ENCODE measurements at regions not wholly inside any gene's neighbourhood (a gene's known extent, or its start where the extent isn't known, plus 50 kb on each side); places are given as distances from the start of the nearest gene placed in this dataset.

DNA sequence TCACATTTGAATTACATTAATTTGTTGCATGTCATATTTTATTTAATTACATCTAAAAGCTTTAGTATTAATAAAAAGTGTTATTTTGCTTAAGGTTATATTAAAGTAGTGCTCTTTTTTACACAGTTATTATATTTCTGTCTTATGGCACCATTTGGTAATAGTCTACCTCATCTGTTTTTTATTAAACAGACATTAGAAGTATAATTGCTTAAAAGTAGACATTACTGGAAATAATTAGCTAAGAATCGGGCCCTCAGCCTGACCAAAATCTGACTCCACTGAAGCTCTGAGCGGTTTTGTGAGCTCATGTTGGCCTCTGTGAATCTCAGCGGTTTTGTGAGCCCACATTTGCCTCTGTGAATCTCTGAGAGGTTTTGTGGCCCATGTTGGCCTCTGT, 102.5 kb upstream of the SNTG2 start:
- Histone ChIP-seq H3K4me2 (no peak overlapping the region), H3K27ac (ENCODE audit: low read depth in 2 of 2, low read length in 1 of 2) (peak overlapping the region in 1 of 2 experiments; percentile 99; a peak in 2 of 4 replicates), H3K4me3 (ENCODE audit: low read depth in 2 of 2, low read length in 1 of 2) (no peak overlapping the region), H3K9me3 (no peaks in the 10 kb centered on the region), H3K4me1 (ENCODE audit: control insufficient read depth in 1 of 2, insufficient read depth in 2 of 2, low read depth in 1 of 2, low read length in 1 of 2) (peaks cover 0 to 37% of the 10 kb centered on the region in 2 experiments; a peak in 2 of 4 replicates), H3K9me2 (no peaks in the 10 kb centered on the region), H3K27me3 (ENCODE audit: insufficient read depth) (no peaks in the 10 kb centered on the region), H3K9ac (no peak overlapping the region), H3F3A (replicated peaks; ENCODE audit: insufficient read depth) (no peaks in the 10 kb centered on the region), H3K36me3 (replicated peaks in 1 of 2; ENCODE audit: control insufficient read depth in 1 of 2, insufficient read depth in 2 of 2, low read length in 1 of 2) (no peaks in the 10 kb centered on the region), H4K20me1 (ENCODE audit: insufficient read depth) (no peaks in the 10 kb centered on the region), H2AFZ (ENCODE audit: low read depth) (no peak overlapping the region), H3K79me2 (ENCODE audit: insufficient read depth) (no peaks in the 10 kb centered on the region)
- CTCF ChIA-PET: interaction anchor here (0.6 to 1.7 kb wide), 8 partner anchors 9 to 292 kb away, joined by 3 to 7 read pairs (median 4); no protein-coding TSS in a partner anchor
- TF ChIP-seq FOXJ3 (CRISPR knock-in tag; IDR thresholded peaks at IDR 0.05) (no peak), ELF1 (IDR thresholded peaks at IDR 0.05) (no peak), RAD21 (IDR thresholded peaks at IDR 0.05; ENCODE audit: low read length) (peak; percentile 32; the same call in 1 of the 2 replicates), RXRA (IDR thresholded peaks at IDR 0.05; ENCODE audit: borderline replicate concordance, low read depth) (no peak), NRF1 (IDR thresholded peaks at IDR 0.05; ENCODE audit: low read depth, low read length) (no peak), TAF1 (IDR thresholded peaks at IDR 0.05; ENCODE audit: borderline replicate concordance, low read depth, low read length) (no peak), MXI1 (IDR thresholded peaks at IDR 0.05; ENCODE audit: low read depth, low read length) (no peak), EP300 (IDR thresholded peaks at IDR 0.05; ENCODE audit: borderline replicate concordance in 1 of 2, low read depth in 1 of 2, low read length in 1 of 2) (peak in 1 of 2 experiments; percentile 66; a peak in 1 of 4 replicates), POLR2AphosphoS5 (IDR thresholded peaks at IDR 0.05; ENCODE audit: low read depth, low read length) (no peak), RCOR1 (IDR thresholded peaks at IDR 0.05; ENCODE audit: low read length) (0 out of 2 replicates have a peak, but pooled peaks have one; percentile 32), GATA2 (CRISPR knock-in tag; IDR thresholded peaks at IDR 0.05) (no peak), EZH2phosphoT487 (IDR thresholded peaks at IDR 0.05; ENCODE audit: borderline replicate concordance, low read depth) (no peak), JUND (IDR thresholded peaks at IDR 0.05) (no peak), SIN3A (IDR thresholded peaks at IDR 0.05; ENCODE audit: borderline replicate concordance, low read depth, low read length) (no peak), TEAD4 (IDR thresholded peaks at IDR 0.05; ENCODE audit: borderline replicate concordance, insufficient read depth) (no peak), MAX (IDR thresholded peaks at IDR 0.05; ENCODE audit: low read depth) (no peak), CTCF (IDR thresholded peaks at IDR 0.05) (no peak), CHD2 (IDR thresholded peaks at IDR 0.05; ENCODE audit: low read length, partially characterized antibody) (peak; percentile 66), MEF2A (IDR thresholded peaks at IDR 0.05; ENCODE audit: borderline replicate concordance, low read depth) (no peak)
- TF ChIP-seq, protein P1, sequence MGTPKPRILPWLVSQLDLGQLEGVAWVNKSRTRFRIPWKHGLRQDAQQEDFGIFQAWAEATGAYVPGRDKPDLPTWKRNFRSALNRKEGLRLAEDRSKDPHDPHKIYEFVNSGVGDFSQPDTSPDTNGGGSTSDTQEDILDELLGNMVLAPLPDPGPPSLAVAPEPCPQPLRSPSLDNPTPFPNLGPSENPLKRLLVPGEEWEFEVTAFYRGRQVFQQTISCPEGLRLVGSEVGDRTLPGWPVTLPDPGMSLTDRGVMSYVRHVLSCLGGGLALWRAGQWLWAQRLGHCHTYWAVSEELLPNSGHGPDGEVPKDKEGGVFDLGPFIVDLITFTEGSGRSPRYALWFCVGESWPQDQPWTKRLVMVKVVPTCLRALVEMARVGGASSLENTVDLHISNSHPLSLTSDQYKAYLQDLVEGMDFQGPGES (IDR thresholded peaks at IDR 0.05; ENCODE audit: low read depth, low read length): no peak
- TF ChIP-seq, protein P2, sequence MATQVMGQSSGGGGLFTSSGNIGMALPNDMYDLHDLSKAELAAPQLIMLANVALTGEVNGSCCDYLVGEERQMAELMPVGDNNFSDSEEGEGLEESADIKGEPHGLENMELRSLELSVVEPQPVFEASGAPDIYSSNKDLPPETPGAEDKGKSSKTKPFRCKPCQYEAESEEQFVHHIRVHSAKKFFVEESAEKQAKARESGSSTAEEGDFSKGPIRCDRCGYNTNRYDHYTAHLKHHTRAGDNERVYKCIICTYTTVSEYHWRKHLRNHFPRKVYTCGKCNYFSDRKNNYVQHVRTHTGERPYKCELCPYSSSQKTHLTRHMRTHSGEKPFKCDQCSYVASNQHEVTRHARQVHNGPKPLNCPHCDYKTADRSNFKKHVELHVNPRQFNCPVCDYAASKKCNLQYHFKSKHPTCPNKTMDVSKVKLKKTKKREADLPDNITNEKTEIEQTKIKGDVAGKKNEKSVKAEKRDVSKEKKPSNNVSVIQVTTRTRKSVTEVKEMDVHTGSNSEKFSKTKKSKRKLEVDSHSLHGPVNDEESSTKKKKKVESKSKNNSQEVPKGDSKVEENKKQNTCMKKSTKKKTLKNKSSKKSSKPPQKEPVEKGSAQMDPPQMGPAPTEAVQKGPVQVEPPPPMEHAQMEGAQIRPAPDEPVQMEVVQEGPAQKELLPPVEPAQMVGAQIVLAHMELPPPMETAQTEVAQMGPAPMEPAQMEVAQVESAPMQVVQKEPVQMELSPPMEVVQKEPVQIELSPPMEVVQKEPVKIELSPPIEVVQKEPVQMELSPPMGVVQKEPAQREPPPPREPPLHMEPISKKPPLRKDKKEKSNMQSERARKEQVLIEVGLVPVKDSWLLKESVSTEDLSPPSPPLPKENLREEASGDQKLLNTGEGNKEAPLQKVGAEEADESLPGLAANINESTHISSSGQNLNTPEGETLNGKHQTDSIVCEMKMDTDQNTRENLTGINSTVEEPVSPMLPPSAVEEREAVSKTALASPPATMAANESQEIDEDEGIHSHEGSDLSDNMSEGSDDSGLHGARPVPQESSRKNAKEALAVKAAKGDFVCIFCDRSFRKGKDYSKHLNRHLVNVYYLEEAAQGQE (IDR thresholded peaks at IDR 0.05; ENCODE audit: low read depth, low read length): no peak
- TF ChIP-seq, protein P3, sequence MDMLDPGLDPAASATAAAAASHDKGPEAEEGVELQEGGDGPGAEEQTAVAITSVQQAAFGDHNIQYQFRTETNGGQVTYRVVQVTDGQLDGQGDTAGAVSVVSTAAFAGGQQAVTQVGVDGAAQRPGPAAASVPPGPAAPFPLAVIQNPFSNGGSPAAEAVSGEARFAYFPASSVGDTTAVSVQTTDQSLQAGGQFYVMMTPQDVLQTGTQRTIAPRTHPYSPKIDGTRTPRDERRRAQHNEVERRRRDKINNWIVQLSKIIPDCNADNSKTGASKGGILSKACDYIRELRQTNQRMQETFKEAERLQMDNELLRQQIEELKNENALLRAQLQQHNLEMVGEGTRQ (IDR thresholded peaks at IDR 0.05; ENCODE audit: borderline replicate concordance, low read depth, low read length): no peak
- 8% methylated on average over 3 of the region's 3 CpGs for WGBS (ENCODE audit: low lambda C conversion rate)
- DNase-seq: peak; percentile 82
- POLR2A ChIA-PET: interaction anchor here (1.4 kb wide), 1 partner anchor 108 kb away, joined by 4 read pairs; no protein-coding TSS in a partner anchor
